Tibial nerve (tissue), 3 donors: ENCODE measurements at regions not wholly inside any gene's neighbourhood (a gene's known extent, or its start where the extent isn't known, plus 50 kb on each side); places are given as distances from the start of the nearest gene placed in this dataset.

Source experiments
- POLR2A ChIP-seq, 2 donors: fragments of 450-650 bp; IDR thresholded peaks; one replicate each; pipeline ENCODE4 v1.6.1; 2017; ENCODE audit warnings: antibody characterized with exemption in 2 of 2, mild to moderate bottlenecking in 2 of 2, moderate library complexity in 2 of 2
- TF ChIP-seq, protein P1 (sequence below), 5 experiments: fragments of 200-600 bp in 3 of 5; fragments of 450-650 bp in 2 of 5; sonication (generic) in 3 of 5; IDR thresholded peaks; one replicate each; pipeline ENCODE4 v1.5.1; 2016 to 2019; ENCODE audit warnings: antibody characterized with exemption in 5 of 5, mild to moderate bottlenecking in 3 of 5, moderate library complexity in 2 of 5

DNA sequence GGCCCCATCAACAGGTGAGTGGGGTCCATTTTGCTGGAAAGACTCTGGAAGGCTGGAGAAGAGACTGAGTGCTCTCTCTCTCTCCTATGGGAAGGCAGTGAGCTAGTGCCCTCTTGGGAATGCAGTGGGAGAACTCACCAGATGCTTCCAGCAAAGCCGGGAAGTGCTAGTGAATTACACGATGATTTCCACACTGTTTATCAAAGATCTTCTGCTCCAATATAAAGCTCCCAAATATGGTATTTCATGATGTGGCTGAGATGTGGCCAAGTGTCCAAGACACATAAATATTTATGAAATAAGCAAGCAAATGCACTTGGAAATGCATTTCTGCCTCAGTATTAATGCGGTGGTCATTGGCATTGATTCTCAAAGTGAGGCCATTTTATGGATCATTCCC lies 135.9 kb downstream of the VAPA start:
- TF ChIP-seq POLR2A (IDR thresholded peaks at IDR 0.05) = no peak
- TF ChIP-seq, protein P1, sequence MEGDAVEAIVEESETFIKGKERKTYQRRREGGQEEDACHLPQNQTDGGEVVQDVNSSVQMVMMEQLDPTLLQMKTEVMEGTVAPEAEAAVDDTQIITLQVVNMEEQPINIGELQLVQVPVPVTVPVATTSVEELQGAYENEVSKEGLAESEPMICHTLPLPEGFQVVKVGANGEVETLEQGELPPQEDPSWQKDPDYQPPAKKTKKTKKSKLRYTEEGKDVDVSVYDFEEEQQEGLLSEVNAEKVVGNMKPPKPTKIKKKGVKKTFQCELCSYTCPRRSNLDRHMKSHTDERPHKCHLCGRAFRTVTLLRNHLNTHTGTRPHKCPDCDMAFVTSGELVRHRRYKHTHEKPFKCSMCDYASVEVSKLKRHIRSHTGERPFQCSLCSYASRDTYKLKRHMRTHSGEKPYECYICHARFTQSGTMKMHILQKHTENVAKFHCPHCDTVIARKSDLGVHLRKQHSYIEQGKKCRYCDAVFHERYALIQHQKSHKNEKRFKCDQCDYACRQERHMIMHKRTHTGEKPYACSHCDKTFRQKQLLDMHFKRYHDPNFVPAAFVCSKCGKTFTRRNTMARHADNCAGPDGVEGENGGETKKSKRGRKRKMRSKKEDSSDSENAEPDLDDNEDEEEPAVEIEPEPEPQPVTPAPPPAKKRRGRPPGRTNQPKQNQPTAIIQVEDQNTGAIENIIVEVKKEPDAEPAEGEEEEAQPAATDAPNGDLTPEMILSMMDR (IDR thresholded peaks at IDR 0.05) = no peak
